H1 (cell line): ENCODE measurements at regions not wholly inside any gene's neighbourhood (a gene's known extent, or its start where the extent isn't known, plus 50 kb on each side); places are given as distances from the start of the nearest gene placed in this dataset.

Experiments used
- CTCF ChIA-PET: fragments of 300-600 bp; sonication (Branson Sonifier 250); formaldehyde crosslinking; loops from one replicate; lab custom pipeline; 2021; ENCODE audit not compliant: partially characterized antibody; lab: Charles Lee
- POLR2A ChIA-PET: fragments of 300-600 bp; sonication (Branson Sonifier 250); formaldehyde crosslinking; loops from one replicate; lab custom pipeline; 2021; ENCODE audit warnings: inconsistent platforms; ENCODE audit not compliant: partially characterized antibody; lab: Charles Lee
- DNase-seq, 2 experiments: peaks; one replicate each; pipeline versions ENCODE4 v3.0.0 to v3.0.0-alpha.2; 2010 to 2022; ENCODE audit warnings: low spot score in 2 of 2, low read depth in 1 of 2, mixed read lengths in 1 of 2
- FAIRE-seq: peaks from 2 replicates; lab custom pipeline; 2011; peaks lifted over from hg19 to GRCh38; lab: Jason Lieb, UNC
- H2AFZ ChIP-seq: 2 replicates; pipeline ENCODE4 v1.8.1; 2012; ENCODE audit warnings: low read length, inconsistent platforms
- H2AK5ac ChIP-seq: 2 replicates; pipeline ENCODE4 v1.6.1; 2013; ENCODE audit warnings: low read depth, low read length
- H2BK120ac ChIP-seq: replicated peaks from 2 replicates; pipeline ENCODE3; 2013; ENCODE audit warnings: low read depth, low read length, inconsistent platforms
- H2BK12ac ChIP-seq: 2 replicates; pipeline ENCODE4 v1.6.1; 2013; ENCODE audit warnings: low read depth, low read length
- H2BK15ac ChIP-seq: 2 replicates; pipeline ENCODE4 v1.6.1; 2013; ENCODE audit warnings: low read length
- H2BK20ac ChIP-seq: 2 replicates; pipeline ENCODE4 v1.6.1; 2013; ENCODE audit warnings: low read length
- H2BK5ac ChIP-seq: 2 replicates; pipeline ENCODE4 v1.6.1; 2013; ENCODE audit warnings: low read depth, low read length
- H3K14ac ChIP-seq: 2 replicates; pipeline ENCODE4 v1.6.1; 2013; ENCODE audit warnings: inconsistent platforms; ENCODE audit not compliant: insufficient read length
- H3K18ac ChIP-seq: 2 replicates; pipeline ENCODE4 v1.6.1; 2013; ENCODE audit warnings: low read length; ENCODE audit errors: extremely low read depth
- H3K23ac ChIP-seq: 2 replicates; pipeline ENCODE4 v1.6.1; 2013; ENCODE audit warnings: inconsistent platforms; ENCODE audit not compliant: insufficient read length
- H3K23me2 ChIP-seq: 2 replicates; pipeline ENCODE4 v1.6.1; 2013; ENCODE audit warnings: low read depth, low read length
- H3K27ac ChIP-seq: 2 replicates; pipeline ENCODE4 v1.6.1; 2011; ENCODE audit warnings: low read depth, low read length, inconsistent platforms
- H3K27me3 ChIP-seq, 4 experiments: replicated peaks in 1 of 4; 1 replicate in 1 of 4; 2 replicates in 3 of 4; pipeline versions ENCODE4 v1.6.1 to v1.8.1; 2011 to 2013; ENCODE audit warnings: low read length in 3 of 4, mild to moderate bottlenecking in 3 of 4, inconsistent platforms in 2 of 4, mixed read lengths in 2 of 4, moderate library complexity in 1 of 4; ENCODE audit not compliant: control insufficient read depth in 3 of 4, insufficient read depth in 3 of 4; ENCODE audit errors: extremely low read depth in 1 of 4
- H3K36me3 ChIP-seq, 4 experiments: 2 replicates each; pipeline versions ENCODE4 v1.6.1 to v1.8.1; 2011 to 2013; ENCODE audit warnings: mild to moderate bottlenecking in 4 of 4, low read length in 3 of 4, moderate library complexity in 2 of 4, control low read depth in 1 of 4, inconsistent platforms in 1 of 4; ENCODE audit not compliant: insufficient read depth in 4 of 4, control insufficient read depth in 2 of 4
- H3K4ac ChIP-seq: replicated peaks from 2 replicates; pipeline ENCODE3; 2013; ENCODE audit warnings: low read length, low read depth, mixed read lengths, inconsistent platforms; ENCODE audit not compliant: insufficient read length
- H3K4me1 ChIP-seq, 4 experiments: replicated peaks in 1 of 4; 1 replicate in 1 of 4; 2 replicates in 3 of 4; pipeline versions ENCODE4 v1.6.1 to v1.8.1; 2011 to 2013; ENCODE audit warnings: low read length in 3 of 4, inconsistent platforms in 2 of 4, mixed read lengths in 1 of 4; ENCODE audit not compliant: insufficient read depth in 4 of 4, control insufficient read depth in 3 of 4
- H3K4me2 ChIP-seq, 2 experiments: 2 replicates each; pipeline versions ENCODE4 v1.6.1 to v1.8.1; 2011 to 2013; ENCODE audit warnings: low read depth in 2 of 2, low read length in 2 of 2, control low read depth in 1 of 2, inconsistent platforms in 1 of 2, mild to moderate bottlenecking in 1 of 2; ENCODE audit not compliant: insufficient read depth in 1 of 2
- H3K4me3 ChIP-seq, 4 experiments: fragments of 200-600, 300-600 bp in 1 of 4; sonication (generic), shearing (Covaris generic), sonication (Bioruptor Twin) in 1 of 4; 2 replicates each; pipeline versions ENCODE4 v1.5.1 to v1.8.1; 2011 to 2016; ENCODE audit warnings: low read length in 4 of 4, low read depth in 3 of 4, control low read depth in 2 of 4, inconsistent platforms in 2 of 4, mild to moderate bottlenecking in 2 of 4, mixed read lengths in 1 of 4, moderate library complexity in 1 of 4; ENCODE audit not compliant: insufficient read depth in 2 of 4; ENCODE audit errors: extremely low read depth in 1 of 4
- H3K56ac ChIP-seq: replicated peaks from 2 replicates; pipeline ENCODE3; 2013; ENCODE audit warnings: low read depth, mild to moderate bottlenecking, mixed read lengths, low read length, inconsistent platforms; ENCODE audit not compliant: insufficient read length
- H3K79me1 ChIP-seq: 2 replicates; pipeline ENCODE4 v1.6.1; 2013; ENCODE audit warnings: low read depth, low read length, control low read depth
- H3K79me2 ChIP-seq, 2 experiments: 2 replicates each; pipeline versions ENCODE4 v1.6.1 to v1.8.1; 2012 to 2013; ENCODE audit warnings: low read length in 2 of 2, mild to moderate bottlenecking in 2 of 2, inconsistent platforms in 1 of 2; ENCODE audit not compliant: insufficient read depth in 2 of 2, control insufficient read depth in 1 of 2
- H3K9ac ChIP-seq, 4 experiments: replicated peaks in 1 of 4; 1 replicate in 1 of 4; 2 replicates in 3 of 4; pipeline versions ENCODE4 v1.6.1 to v1.8.1; 2011 to 2013; ENCODE audit warnings: low read depth in 3 of 4, low read length in 3 of 4, control low read depth in 2 of 4, mild to moderate bottlenecking in 2 of 4, moderate library complexity in 2 of 4, inconsistent platforms in 1 of 4; ENCODE audit errors: extremely low read depth in 1 of 4
- H3K9me3 ChIP-seq, 2 experiments: 2 replicates each; pipeline versions ENCODE4 v1.6.1 to v1.8.1; 2012 to 2013; ENCODE audit warnings: mild to moderate bottlenecking in 2 of 2, moderate library complexity in 2 of 2, control low read depth in 1 of 2, inconsistent platforms in 1 of 2, low read depth in 1 of 2, low read length in 1 of 2, mixed read lengths in 1 of 2; ENCODE audit not compliant: insufficient read depth in 2 of 2
- H4K20me1 ChIP-seq, 2 experiments: replicated peaks in 1 of 2; 2 replicates each; pipeline versions ENCODE3 to v1.8.1; 2011 to 2013; ENCODE audit warnings: inconsistent platforms in 2 of 2, low read length in 2 of 2, mild to moderate bottlenecking in 1 of 2; ENCODE audit not compliant: insufficient read depth in 2 of 2, control insufficient read depth in 1 of 2
- H4K5ac ChIP-seq: 2 replicates; pipeline ENCODE4 v1.6.1; 2013; ENCODE audit warnings: low read length, low read depth, mixed read lengths, inconsistent platforms; ENCODE audit not compliant: insufficient read length
- H4K8ac ChIP-seq: 2 replicates; pipeline ENCODE4 v1.8.0; 2013; ENCODE audit warnings: mild to moderate bottlenecking, moderate library complexity, low read length, inconsistent platforms; ENCODE audit not compliant: insufficient read depth; ENCODE audit errors: extremely low read depth
- H4K91ac ChIP-seq: replicated peaks from 2 replicates; pipeline ENCODE3; 2013; ENCODE audit warnings: low read length, mixed read lengths, inconsistent platforms; ENCODE audit not compliant: insufficient read length
- BRCA1 ChIP-seq: IDR thresholded peaks from 2 replicates; pipeline ENCODE4 v1.6.1; 2012; ENCODE audit warnings: low read depth, low read length, improper control_type of control experiment
- RAD21 ChIP-seq, 2 experiments: IDR thresholded peaks in 1 of 2; conservative IDR thresholded peaks in 1 of 2; 2 replicates each; pipeline ENCODE4 v1.6.1; 2011; ENCODE audit warnings: low read depth in 2 of 2, low read length in 2 of 2, improper control_type of control experiment in 1 of 2, inconsistent platforms in 1 of 2, mild to moderate bottlenecking in 1 of 2, moderate library complexity in 1 of 2
- WGBS, 2 experiments: shearing (Covaris generic) in 1 of 2; methylation state at CpG; one replicate each; pipeline versions ENCODE4 v1.1.6 to v1.1.7; 2013 to 2015; ENCODE audit warnings: low lambda C conversion rate in 2 of 2, mixed read lengths in 2 of 2, inconsistent platforms in 1 of 2, low coverage in 1 of 2, missing lambda C conversion rate in 1 of 2; ENCODE audit not compliant: insufficient replicate concordance in 2 of 2, insufficient coverage in 1 of 2, insufficient read length in 1 of 2; ENCODE audit errors: extremely low coverage in 1 of 2, missing lambda C conversion rate in 1 of 2; 5-methylcytosine and 5-hydroxymethylcytosine counted together

DNA sequence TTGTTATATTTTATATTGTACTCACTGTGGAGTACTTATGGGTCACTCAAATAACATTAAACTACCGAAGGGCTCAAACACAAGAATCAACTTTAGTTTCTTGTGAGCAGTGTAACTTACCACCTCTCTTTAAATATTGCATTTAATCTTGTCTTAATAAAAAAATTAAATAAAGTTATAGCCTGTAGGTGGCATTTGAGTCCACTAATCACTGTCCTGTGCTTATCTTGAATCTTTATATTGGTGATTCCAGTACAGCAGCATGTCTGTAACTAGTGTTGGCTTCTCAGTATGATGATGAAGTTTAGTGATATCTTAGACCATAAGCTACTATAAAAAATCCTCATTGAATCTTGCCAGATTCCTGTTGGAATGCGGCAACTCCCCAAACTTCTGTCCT, 313.8 kb downstream of the FAM170A start:
- H4K8ac ChIP-seq, result no peak overlapping the region
- no peak overlapping the region for H2AFZ ChIP-seq
- H3K4me3 ChIP-seq, result no peak overlapping the region
- H4K20me1 ChIP-seq, result no peaks in the 10 kb centered on the region
- H3K79me2 ChIP-seq, result no peaks in the 10 kb centered on the region
- H2BK15ac ChIP-seq, result no peak overlapping the region
- H3K4ac ChIP-seq, result no peak overlapping the region
- H3K27ac ChIP-seq, result no peak overlapping the region
- DNase-seq (no peak), FAIRE-seq (no peak)
- TF ChIP-seq BRCA1 (no peak), RAD21 (IDR thresholded peaks at IDR 0.05 in 1 of 2, conservative IDR thresholded peaks at IDR 0.05 in 1 of 2; ENCODE audit: low read depth in 2 of 2, low read length in 2 of 2) (peak in 1 of 2 experiments; percentile 19; a peak in 2 of 4 replicates)
- no peaks in the 10 kb centered on the region for H3K36me3 ChIP-seq
- no peak overlapping the region for H2BK120ac ChIP-seq
- H3K23me2 ChIP-seq, result no peaks in the 10 kb centered on the region
- no peak overlapping the region for H2BK20ac ChIP-seq
- 87% methylated on average over 2 of the region's 2 CpGs; no CpG with 5 or more reads in 1 of the 2 experiments for WGBS, 2 experiments
- no peak overlapping the region for H4K91ac ChIP-seq
- peaks cover 0 to 1% (median 0%) of the 10 kb centered on the region in 4 experiments; a peak in 1 of 7 replicates for H3K4me1 ChIP-seq
- no peak overlapping the region for H3K56ac ChIP-seq
- no peak overlapping the region for H2BK5ac ChIP-seq
- ChIA-PET POLR2A (no interaction called here), CTCF (interaction anchor here (1.2 kb wide), 1 partner anchor 48 kb away, joined by 3 read pairs; no protein-coding TSS in a partner anchor)
- H3K23ac ChIP-seq, result no peak overlapping the region
- no peak overlapping the region for H2AK5ac ChIP-seq
- no peak overlapping the region for H3K9ac ChIP-seq
- no peak overlapping the region for H3K14ac ChIP-seq
- H3K27me3 ChIP-seq, result no peaks in the 10 kb centered on the region
- H2BK12ac ChIP-seq, result no peak overlapping the region
- H3K9me3 ChIP-seq, result 0 out of 4 replicates have a peak, but pooled peaks cover 0 to under 1% of the 10 kb centered on the region in 2 experiments
- H3K4me2 ChIP-seq, result no peak overlapping the region
- no peak overlapping the region for H4K5ac ChIP-seq
- no peak overlapping the region for H3K18ac ChIP-seq
- H3K79me1 ChIP-seq, result no peaks in the 10 kb centered on the region
